ENCODE measurements at regions not wholly inside any gene's neighbourhood (a gene's known extent, or its start where the extent isn't known, plus 50 kb on each side); places are given as distances from the start of the nearest gene placed in this dataset.
A peak's percentile ranks its signal among the peaks of the same experiment; 100 is the strongest.

GRCh38 chr21:38661889-38662568 lies 143.7 kb upstream of the ETS2 start:
- Histone ChIP-seq H3K79me2 (ENCODE audit: insufficient read depth, low read length) (no peaks in the 10 kb centered on the region), H2AFZ (ENCODE audit: low read length) (no peak overlapping the region), H4K20me1 (ENCODE audit: insufficient read depth, low read length) (no peaks in the 10 kb centered on the region), H3K4me1 (ENCODE audit: insufficient read depth, low read length) (no peaks in the 10 kb centered on the region), H3K4me2 (ENCODE audit: low read depth, low read length) (no peak overlapping the region), H3K36me3 (replicated peaks in 1 of 2; ENCODE audit: control insufficient read depth in 1 of 2, insufficient read depth in 2 of 2, low read length in 2 of 2) (no peaks in the 10 kb centered on the region), H3K27me3 (ENCODE audit: control insufficient read depth in 1 of 2, insufficient read depth in 2 of 2, low read length in 2 of 2) (peaks cover 4 to 45% of the 10 kb centered on the region in 2 experiments; a peak in 3 of 5 replicates), H3K9me3 (ENCODE audit: low read length) (no peaks in the 10 kb centered on the region), H3K27ac (ENCODE audit: extremely low read length, insufficient read depth, low read length) (no peak overlapping the region), H3K4me3 (replicated peaks in 1 of 3; ENCODE audit: insufficient read depth in 1 of 3, low read depth in 2 of 3, low read length in 3 of 3) (no peak overlapping the region), H3K9ac (ENCODE audit: insufficient read depth, low read depth, low read length) (no peak overlapping the region)
- FAIRE-seq, result no peak
- intact Hi-C loops (cut with micrococcal nuclease; ENCODE audit: unreplicated experiment), result no loop called here
- no TSS peak for BruUV-seq (replicated peaks)
- in situ Hi-C loops (cut with HindIII; ENCODE audit: extremely low pct_ligation_motif_present, low pct_unique_long_range_greater_than_20kb), result no loop called here
- no peak for DNase-seq (ENCODE audit: low spot score)
- 19% methylated on average over 8 of the region's 8 CpGs for WGBS (ENCODE audit: low lambda C conversion rate)
- no peak for ATAC-seq
- POLR2A ChIA-PET, result no interaction called here
- TF ChIP-seq FOXK2 (IDR thresholded peaks at IDR 0.05) (no peak), CBX2 (IDR thresholded peaks at IDR 0.05; ENCODE audit: low read depth, low read length) (0 out of 2 replicates have a peak, but pooled peaks have one; percentile 38), CBX2 (CRISPR knock-in tag; IDR thresholded peaks at IDR 0.05; ENCODE audit: low read depth) (no peak), THYN1 (CRISPR knock-in tag; IDR thresholded peaks at IDR 0.05; ENCODE audit: borderline replicate concordance, low read depth) (no peak)
- CTCF ChIA-PET (ENCODE audit: low intra/inter-chr PET ratio, low total read pairs), result no interaction called here

DNA sequence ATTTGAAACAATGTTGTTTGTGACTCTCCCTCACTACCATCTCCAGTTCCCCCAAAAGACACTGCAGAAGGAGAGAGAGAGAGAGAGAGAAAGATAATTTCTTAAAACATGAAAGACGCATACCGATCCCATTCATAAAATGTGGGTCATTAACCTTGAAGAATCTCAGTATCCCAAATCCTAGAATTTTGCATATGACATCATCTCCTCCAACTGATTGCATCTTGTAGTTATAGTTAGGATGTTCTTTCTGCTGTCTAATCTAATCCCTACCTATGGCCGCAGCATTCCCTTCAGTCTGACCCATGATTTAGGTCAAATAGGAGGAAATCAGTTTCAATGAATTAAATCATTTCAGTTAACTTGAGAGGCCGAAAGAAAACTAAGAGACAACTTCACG lies 142.4 kb upstream of the ETS2 start:
- ATAC-seq, result no peak
- TF ChIP-seq SRSF4 (IDR thresholded peaks at IDR 0.05; ENCODE audit: low read depth, low read length, poor library complexity, severe bottlenecking) (no peak), SALL2 (CRISPR knock-in tag; IDR thresholded peaks at IDR 0.05) (no peak), ATF7 (IDR thresholded peaks at IDR 0.05) (peak; percentile 70), ATF7 (CRISPR knock-in tag; IDR thresholded peaks at IDR 0.05) (no peak), ZNF674 (CRISPR knock-in tag; IDR thresholded peaks at IDR 0.05; ENCODE audit: low read depth) (no peak), ZNF816 (CRISPR knock-in tag; IDR thresholded peaks at IDR 0.05; ENCODE audit: borderline replicate concordance) (no peak)
- no peak overlapping the region for H3K4me2 ChIP-seq (ENCODE audit: low read depth, low read length)
- no peaks in the 10 kb centered on the region for H4K20me1 ChIP-seq (ENCODE audit: insufficient read depth, low read length)
- H3K27me3 ChIP-seq (ENCODE audit: control insufficient read depth in 1 of 2, insufficient read depth in 2 of 2, low read length in 2 of 2), result peaks cover 1 to 33% of the 10 kb centered on the region in 2 experiments; a peak in 3 of 5 replicates
- CTCF ChIA-PET (ENCODE audit: low intra/inter-chr PET ratio, low total read pairs), result no interaction called here
- no TSS peak for BruUV-seq (replicated peaks)
- 44% methylated on average over 5 of the region's 5 CpGs for WGBS (ENCODE audit: low lambda C conversion rate)
- FAIRE-seq, result no peak
- no peaks in the 10 kb centered on the region for H3K79me2 ChIP-seq (ENCODE audit: insufficient read depth, low read length)
- no peak overlapping the region for H3K27ac ChIP-seq (ENCODE audit: extremely low read length, insufficient read depth, low read length)
- H2AFZ ChIP-seq (ENCODE audit: low read length), result no peak overlapping the region
- peaks cover 12% of the 10 kb centered on the region for H3K4me1 ChIP-seq (ENCODE audit: insufficient read depth, low read length)
- no peak overlapping the region for H3K4me3 ChIP-seq (replicated peaks in 1 of 3; ENCODE audit: insufficient read depth in 1 of 3, low read depth in 2 of 3, low read length in 3 of 3)
- POLR2A ChIA-PET, result no interaction called here
- H3K36me3 ChIP-seq (replicated peaks in 1 of 2; ENCODE audit: control insufficient read depth in 1 of 2, insufficient read depth in 2 of 2, low read length in 2 of 2), result no peaks in the 10 kb centered on the region
- in situ Hi-C loops (cut with HindIII; ENCODE audit: extremely low pct_ligation_motif_present, low pct_unique_long_range_greater_than_20kb) (no loop called here), intact Hi-C loops (cut with micrococcal nuclease; ENCODE audit: unreplicated experiment) (no loop called here)
- H3K9me3 ChIP-seq (ENCODE audit: low read length), result no peaks in the 10 kb centered on the region
- no peak for DNase-seq (ENCODE audit: low spot score)
- no peak overlapping the region for H3K9ac ChIP-seq (ENCODE audit: insufficient read depth, low read depth, low read length)
